ENCODE measurements at regions not wholly inside any gene's neighbourhood (a gene's known extent, or its start where the extent isn't known, plus 50 kb on each side); places are given as distances from the start of the nearest gene placed in this dataset.

DNA sequence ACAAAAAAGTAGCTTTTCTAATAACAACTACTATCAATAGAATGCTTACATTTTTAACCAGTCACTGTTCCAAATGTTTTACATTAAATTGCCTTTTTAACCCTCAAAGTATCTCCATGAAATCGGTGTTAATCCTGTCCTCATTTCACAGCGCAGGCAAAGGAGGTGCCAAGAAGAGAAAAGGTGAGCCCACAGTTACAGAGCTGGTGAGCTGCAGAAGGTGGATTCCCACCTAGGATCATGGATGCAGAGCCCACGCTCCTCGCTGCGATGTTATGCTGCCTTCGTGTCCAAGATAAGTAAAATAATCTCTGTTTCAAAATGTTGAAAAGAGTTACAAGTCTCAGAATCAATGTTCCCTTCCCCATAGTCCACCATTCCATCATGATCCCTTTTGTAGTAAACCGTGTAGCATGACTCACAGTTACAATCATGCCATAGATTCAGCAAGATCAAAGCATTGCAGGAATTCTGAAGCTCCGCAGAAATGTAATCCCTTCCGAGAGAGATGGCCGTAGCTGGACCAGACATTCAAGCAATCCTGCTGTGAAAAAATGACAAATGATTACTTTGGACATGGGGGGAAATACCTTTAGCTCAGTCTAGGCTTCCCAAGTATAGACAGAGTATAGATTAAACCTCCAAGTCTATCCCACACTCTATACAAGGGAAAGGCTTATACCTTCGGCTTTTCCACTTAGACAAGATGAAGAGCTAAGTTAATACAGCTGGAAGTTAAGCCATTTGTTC, 394.7 kb upstream of the AKR1E2 start:
- H3K4me3 ChIP-seq (ENCODE audit: low read depth, low read length) = no peak overlapping the region
- H3K27ac ChIP-seq (ENCODE audit: extremely low read depth, low read depth, low read length) = no peak overlapping the region
- no peaks in the 10 kb centered on the region for H3K4me1 ChIP-seq (ENCODE audit: control insufficient read depth, insufficient read depth, low read length)
- H3K9me3 ChIP-seq (ENCODE audit: control insufficient read depth, insufficient read depth, low read depth, low read length) = no peaks in the 10 kb centered on the region
- no peaks in the 10 kb centered on the region for H3K36me3 ChIP-seq (ENCODE audit: control insufficient read depth in 2 of 2, insufficient read depth in 1 of 2, low read length in 2 of 2)
- ChIA-PET POLR2A (no interaction called here), CTCF (interaction anchor here (0.7 to 1.2 kb wide), 3 partner anchors 125 to 1286 kb away, joined by 3 to 4 read pairs (median 3); no protein-coding TSS in a partner anchor)
- TF ChIP-seq PRDM2 (tag by site-specific recombination; IDR thresholded peaks at IDR 0.05; ENCODE audit: borderline replicate concordance) (no peak), GLI4 (tag by site-specific recombination; IDR thresholded peaks at IDR 0.05) (no peak)

DNA sequence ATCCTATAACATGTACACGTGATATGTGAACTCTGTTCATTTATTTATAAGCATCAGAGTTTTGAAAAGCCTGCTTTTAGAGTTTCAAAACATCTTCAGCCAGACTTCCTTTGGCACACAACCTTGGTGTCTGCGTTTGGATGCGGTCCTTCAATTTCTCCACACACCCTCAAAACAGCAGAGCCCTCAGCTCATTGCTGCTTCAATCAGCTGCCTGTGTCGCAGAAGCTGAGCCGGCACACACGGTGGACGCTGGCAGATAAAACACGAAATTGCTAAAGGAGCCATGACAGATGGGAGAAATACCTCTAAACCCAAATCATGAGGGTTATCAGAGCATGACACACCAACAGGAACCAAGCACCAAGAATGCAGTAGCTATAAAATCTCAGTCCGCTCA, 396.4 kb upstream of the AKR1E2 start:
- no peak overlapping the region for H3K4me3 ChIP-seq (ENCODE audit: low read depth, low read length)
- no peaks in the 10 kb centered on the region for H3K4me1 ChIP-seq (ENCODE audit: control insufficient read depth, insufficient read depth, low read length)
- TF ChIP-seq EGR2 (tag by site-specific recombination; IDR thresholded peaks at IDR 0.05; ENCODE audit: low read depth) (no peak), ZNF138 (tag by site-specific recombination; IDR thresholded peaks at IDR 0.05; ENCODE audit: borderline replicate concordance) (no peak), ZNF830 (tag by site-specific recombination; IDR thresholded peaks at IDR 0.05; ENCODE audit: low read depth) (no peak), PRDM1 (tag by site-specific recombination; IDR thresholded peaks at IDR 0.05) (no peak), ZNF701 (tag by site-specific recombination; IDR thresholded peaks at IDR 0.05) (no peak)
- H3K27ac ChIP-seq (ENCODE audit: extremely low read depth, low read depth, low read length) = no peak overlapping the region
- no peaks in the 10 kb centered on the region for H3K9me3 ChIP-seq (ENCODE audit: control insufficient read depth, insufficient read depth, low read depth, low read length)
- H3K36me3 ChIP-seq (ENCODE audit: control insufficient read depth in 2 of 2, insufficient read depth in 1 of 2, low read length in 2 of 2) = no peaks in the 10 kb centered on the region
- ChIA-PET POLR2A (no interaction called here), CTCF (no interaction called here)

- no peaks in the 10 kb centered on the region for H3K4me1 ChIP-seq (ENCODE audit: control insufficient read depth, insufficient read depth, low read length)
- POLR2A ChIA-PET = no interaction called here
- TF ChIP-seq ZNF391 (tag by site-specific recombination; IDR thresholded peaks at IDR 0.05; ENCODE audit: borderline replicate concordance, low read depth) = no peak
- TF ChIP-seq ZNF341 (tag by site-specific recombination; IDR thresholded peaks at IDR 0.05; ENCODE audit: low read depth) = no peak
- no peak for TF ChIP-seq ZNF155 (tag by site-specific recombination; IDR thresholded peaks at IDR 0.05)
- TF ChIP-seq YY1 (tag by site-specific recombination; IDR thresholded peaks at IDR 0.05) = no peak
- TF ChIP-seq ZNF629 (tag by site-specific recombination; IDR thresholded peaks at IDR 0.05) = no peak
- no peak for TF ChIP-seq ZNF792 (tag by site-specific recombination; IDR thresholded peaks at IDR 0.05)
- no peak for TF ChIP-seq ZNF785 (tag by site-specific recombination; IDR thresholded peaks at IDR 0.05)
- no peak for TF ChIP-seq ZNF366 (tag by site-specific recombination; conservative IDR thresholded peaks at IDR 0.05)
- no peak for TF ChIP-seq KLF9 (tag by site-specific recombination; IDR thresholded peaks at IDR 0.05; ENCODE audit: low read depth)
- TF ChIP-seq ZNF16 (tag by site-specific recombination; IDR thresholded peaks at IDR 0.05; ENCODE audit: low read depth) = no peak
- TF ChIP-seq ZXDB (tag by site-specific recombination; IDR thresholded peaks at IDR 0.05) = no peak
- TF ChIP-seq ZNF76 (tag by site-specific recombination; IDR thresholded peaks at IDR 0.05; ENCODE audit: borderline replicate concordance, low read depth) = no peak
- TF ChIP-seq ZNF660 (tag by site-specific recombination; IDR thresholded peaks at IDR 0.05) = no peak
- TF ChIP-seq ZIC2 (tag by site-specific recombination; IDR thresholded peaks at IDR 0.05) = no peak
- CTCF ChIA-PET = no interaction called here
- H3K9me3 ChIP-seq (ENCODE audit: control insufficient read depth, insufficient read depth, low read depth, low read length) = no peaks in the 10 kb centered on the region
- H3K27ac ChIP-seq (ENCODE audit: extremely low read depth, low read depth, low read length) = no peak overlapping the region
- no peaks in the 10 kb centered on the region for H3K36me3 ChIP-seq (ENCODE audit: control insufficient read depth in 2 of 2, insufficient read depth in 1 of 2, low read length in 2 of 2)
- no peak overlapping the region for H3K4me3 ChIP-seq (ENCODE audit: low read depth, low read length)
Measured at GRCh38 chr10:4427532-4427931, 398.5 kb upstream of the AKR1E2 start.
